ENCODE measurements at regions not wholly inside any gene's neighbourhood (a gene's known extent, or its start where the extent isn't known, plus 50 kb on each side); places are given as distances from the start of the nearest gene placed in this dataset.
A peak's percentile ranks its signal among the peaks of the same experiment; 100 is the strongest.

DNA sequence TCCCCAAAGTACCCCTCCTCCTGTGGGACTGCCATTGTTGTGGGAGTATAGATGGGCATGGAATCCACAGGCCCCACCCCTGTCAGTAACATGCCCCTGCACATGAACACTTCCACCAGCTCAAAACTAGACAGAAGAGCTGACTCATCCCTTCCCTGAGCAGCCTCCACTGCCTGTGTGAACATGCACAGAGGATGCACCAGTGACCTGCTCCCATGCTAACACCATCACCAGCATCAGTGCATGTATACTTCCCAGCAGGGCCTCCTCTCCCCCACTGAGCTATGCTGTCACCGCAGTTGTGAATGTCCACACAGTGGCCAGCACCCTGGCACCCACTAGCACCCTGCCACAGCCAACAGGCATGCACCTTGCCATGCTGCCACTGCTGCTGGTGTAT, 939.8 kb downstream of the EFNA5 start:
- no peak for DNase-seq (ENCODE audit: low read depth in 2 of 2)

DNA sequence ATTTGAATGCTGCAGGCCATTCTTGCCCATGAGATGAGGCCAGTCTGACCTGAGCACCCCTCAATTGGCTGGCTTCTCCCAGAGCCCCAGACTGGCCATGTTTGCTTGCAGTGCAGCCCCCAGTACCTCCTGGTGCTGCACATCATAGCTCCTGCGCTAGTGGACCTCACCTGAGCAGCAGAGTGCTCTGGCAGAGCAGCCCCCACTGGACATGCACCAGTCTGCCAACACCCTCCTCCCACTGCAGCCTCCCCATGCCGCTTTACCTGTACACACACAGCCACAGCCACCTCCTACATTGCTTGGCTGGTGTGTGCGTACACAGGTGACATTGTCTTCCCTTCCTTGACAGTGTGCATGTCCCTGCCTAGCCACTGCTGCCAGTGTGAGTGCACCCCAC, 940.2 kb downstream of the EFNA5 start:
- DNase-seq (ENCODE audit: low read depth in 2 of 2), result no peak

DNA sequence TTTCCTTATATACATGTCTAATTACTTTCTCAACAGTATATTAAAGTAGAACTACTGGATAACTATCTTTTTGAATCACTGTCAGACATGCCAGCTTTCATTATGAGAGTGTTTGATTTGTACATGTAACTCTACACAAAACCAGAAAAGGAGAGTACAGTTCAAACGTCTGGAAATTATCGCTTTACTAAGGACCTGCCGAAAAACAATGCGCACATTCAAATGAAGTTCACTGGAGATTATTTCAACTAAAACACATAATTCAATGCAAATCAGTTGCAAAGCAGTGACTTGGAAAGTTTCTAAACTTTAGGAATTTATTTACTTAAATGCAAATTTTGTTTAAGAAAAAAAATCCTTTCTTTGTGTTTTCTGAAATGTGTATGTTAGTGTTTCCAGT, 942.5 kb downstream of the EFNA5 start:
- DNase-seq (ENCODE audit: low read depth in 2 of 2), result no peak

DNA sequence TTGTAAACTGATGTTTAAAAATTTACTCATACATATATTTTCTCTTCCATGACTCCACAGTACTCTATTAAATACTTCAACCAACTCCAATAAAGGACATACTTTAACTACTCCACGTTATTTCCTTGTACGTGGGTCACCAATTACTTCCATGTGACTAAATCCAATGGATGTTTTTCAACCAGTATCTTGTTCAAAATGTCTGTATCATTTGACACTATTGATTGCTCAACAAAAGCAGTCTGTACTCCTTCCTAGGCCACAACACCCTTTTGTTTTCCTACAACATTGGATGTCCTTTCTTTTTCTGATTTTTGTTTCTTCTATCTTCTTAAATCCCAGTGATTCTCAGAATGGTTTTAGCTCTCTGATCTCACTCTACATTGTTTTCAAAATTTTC, 943.7 kb downstream of the EFNA5 start:
- DNase-seq (ENCODE audit: low read depth in 2 of 2), result no peak

DNA sequence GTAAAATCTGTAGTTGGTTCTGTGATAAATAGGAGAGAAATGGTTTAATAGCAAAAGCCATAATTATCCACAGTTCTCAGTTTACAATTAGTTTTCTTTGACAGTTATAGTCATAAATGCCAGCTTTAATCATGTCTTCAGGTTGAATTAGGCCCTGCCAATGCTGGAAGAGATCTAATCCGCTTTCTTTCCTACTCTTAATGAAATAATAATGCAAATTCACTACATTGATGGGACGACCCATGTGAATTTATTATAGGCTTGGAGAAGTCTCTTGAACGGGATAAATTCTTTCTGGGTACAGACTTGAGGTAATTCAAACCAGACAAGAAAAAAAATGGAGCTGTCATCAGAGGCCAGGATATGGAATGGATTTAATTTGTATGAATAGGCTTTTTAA, 950.4 kb downstream of the EFNA5 start:
- DNase-seq (ENCODE audit: low read depth in 2 of 2), result no peak

DNA sequence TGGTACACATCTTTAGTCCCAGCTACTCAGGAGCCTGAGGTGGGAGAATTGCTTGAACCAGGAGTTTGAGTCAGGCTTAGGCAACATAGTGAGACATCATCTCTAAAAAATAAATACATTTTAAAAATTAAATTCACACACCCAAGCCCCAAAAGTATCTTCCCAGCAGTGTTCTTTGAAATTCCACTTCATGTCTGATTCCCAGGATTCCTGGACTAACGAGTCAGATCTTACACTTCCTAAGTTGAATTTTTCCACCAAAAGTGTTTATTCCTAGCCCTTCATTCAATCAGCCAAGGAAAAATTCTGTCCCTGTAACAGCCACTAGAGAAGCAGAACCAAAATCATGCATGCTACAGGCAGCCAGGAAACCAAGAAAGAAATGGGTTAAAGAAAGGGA, 970.9 kb downstream of the EFNA5 start:
- no peak for DNase-seq (ENCODE audit: low read depth in 2 of 2)

DNA sequence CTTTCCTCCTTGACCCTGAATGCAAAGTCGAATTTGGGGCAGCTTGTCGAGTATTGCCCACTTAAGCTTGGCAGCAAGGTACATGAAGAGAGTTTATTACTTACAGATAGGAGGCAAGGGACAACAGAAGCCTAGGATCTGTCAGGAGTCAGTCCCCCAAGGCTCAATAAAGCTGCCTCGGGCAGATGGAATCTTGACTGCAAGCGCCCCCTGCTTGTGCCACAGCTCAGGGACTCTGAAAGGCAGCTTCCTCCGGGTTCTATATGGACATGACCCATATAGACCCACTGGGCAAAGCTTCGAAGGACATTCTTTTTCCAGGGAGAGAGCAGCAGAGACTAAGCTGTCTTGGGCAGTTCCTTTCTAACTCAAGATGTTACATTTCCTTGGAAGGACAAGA, 971.5 kb downstream of the EFNA5 start:
- no peak for DNase-seq (ENCODE audit: low read depth in 2 of 2)

DNA sequence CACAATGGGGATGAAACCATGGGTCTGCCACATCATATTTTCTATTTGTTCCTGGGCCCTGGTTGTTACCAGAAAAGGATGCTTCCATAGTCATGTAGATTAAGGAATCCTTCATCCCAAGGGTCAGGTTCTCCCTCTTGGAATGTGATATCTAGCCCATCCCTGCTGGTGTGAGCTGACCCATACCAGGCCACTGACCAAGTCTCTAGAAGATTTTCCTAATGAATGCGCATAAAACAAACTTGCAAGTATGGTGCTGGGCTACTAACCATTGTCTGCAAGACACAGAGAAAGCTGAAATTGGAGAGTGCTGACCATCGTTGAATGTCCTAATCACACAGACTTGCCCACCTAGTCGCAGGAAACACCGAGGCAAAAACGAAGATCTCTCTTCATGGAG, 972.6 kb downstream of the EFNA5 start:
- DNase-seq (ENCODE audit: low read depth in 2 of 2), result no peak

DNA sequence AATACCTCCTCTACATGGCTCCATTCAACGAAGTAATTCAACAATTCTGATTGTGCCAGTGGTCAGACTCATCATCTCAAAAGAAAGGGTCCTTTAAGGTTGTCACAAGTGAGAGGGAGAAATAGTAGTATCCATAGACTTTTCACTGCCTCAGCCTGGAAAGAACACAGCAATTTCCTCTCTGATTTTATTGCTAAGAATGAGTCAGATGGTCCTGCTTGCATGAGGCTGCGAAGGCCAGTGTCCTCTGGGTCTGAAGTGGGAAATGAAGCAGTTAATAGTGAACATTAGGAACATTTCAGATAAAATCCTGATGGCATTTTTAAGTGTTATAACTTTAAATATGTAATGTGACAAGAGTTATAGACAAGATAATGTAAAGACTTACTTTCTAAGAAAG, 979.0 kb downstream of the EFNA5 start:
- peak in 1 of 2 donors; percentile 14 for DNase-seq (ENCODE audit: low read depth in 2 of 2)

DNA sequence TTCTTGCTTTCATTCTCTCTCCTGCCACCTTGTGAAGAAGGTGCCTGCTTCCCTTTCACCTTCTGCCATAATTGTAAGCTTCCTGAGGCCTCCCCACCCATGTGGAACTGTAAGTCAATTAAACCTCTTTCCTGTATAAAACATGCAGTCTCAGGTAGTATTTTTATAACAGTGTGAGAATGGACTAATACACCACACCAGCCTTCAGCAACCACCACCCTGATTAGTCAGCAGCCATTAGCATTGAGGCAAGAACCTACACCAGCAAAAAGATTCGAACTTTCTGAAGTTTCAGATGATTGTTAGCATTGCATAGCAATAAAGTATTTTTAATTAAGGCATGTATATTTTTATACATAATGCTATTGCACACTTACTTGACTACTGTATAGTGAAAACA, 980.2 kb downstream of the EFNA5 start:
- DNase-seq (ENCODE audit: low read depth in 2 of 2), result no peak

DNA sequence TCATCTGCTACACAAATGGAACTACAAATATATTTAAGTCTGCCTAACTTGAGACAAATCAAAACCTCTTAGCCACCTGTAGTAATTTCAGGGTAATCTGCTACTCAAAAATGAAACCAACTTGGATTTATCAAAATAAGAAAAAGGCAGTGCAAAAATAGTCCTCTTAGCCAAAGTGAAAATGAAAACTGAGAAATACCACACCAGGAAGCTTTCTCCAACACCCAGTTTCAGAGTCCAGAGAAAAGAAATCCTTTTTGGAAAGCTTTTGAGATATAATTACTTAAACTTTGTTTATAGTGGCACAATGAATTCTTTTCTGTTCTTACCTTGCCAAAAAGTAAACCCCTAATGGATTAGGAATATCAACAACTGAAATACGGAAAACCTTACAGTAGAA, 990.4 kb downstream of the EFNA5 start:
- DNase-seq (ENCODE audit: low read depth in 2 of 2), result no peak

DNA sequence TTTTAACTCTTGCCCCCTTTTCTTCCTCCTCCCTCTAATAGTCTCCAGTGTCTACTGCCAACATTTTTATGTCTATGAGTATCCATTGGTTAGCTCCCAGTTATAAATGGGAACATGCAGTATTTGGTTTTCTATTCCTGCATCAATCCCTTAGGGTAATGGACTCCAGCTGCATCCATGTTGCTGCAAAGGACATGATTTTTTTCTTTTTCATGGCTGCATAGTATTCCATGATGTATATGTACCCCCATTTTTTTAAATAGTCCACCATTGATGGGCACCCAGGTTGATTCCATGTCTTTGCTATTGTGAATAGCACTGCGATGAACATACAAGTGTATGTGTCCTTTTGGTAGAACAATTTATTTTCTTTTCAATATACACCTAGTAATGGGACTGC, 993.7 kb downstream of the EFNA5 start:
- DNase-seq (ENCODE audit: low read depth in 2 of 2), result no peak

DNA sequence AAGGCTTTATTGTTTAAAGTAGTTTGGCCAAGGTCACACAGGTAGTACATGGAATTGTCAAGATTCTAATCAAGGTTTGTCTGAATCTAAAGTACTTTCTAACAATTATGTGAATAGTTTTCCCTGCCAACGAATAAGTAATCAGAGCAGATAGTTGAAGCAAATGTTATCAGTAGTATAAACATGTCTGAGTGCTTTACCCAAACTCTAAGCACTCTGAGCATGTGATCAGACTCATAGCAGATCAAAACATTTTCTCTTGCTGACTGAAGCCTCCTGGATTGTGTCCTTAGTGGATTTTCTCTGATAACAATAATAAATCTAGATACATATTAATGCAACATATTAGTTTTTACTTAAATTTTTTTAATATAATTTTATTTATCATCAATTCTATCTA, 995.0 kb downstream of the EFNA5 start:
- no peak for DNase-seq (ENCODE audit: low read depth in 2 of 2)

DNA sequence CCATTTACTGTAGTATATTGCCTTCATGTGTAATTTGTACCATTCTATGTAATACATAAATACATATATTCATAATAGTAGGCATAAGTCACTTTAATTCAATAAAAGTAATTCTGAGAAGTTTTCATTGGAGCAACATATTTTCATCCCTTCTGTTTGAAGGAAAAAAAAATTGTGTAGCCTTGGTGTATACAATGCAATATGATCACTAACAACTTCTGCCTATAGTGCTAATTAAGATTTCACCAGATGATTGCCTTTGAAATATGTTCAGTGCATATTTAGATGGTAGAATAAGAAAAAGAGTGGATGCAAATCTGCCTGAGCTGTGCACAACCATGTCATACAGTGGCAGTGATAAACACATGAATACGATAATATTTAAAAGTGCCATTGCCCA, 996.8 kb downstream of the EFNA5 start:
- DNase-seq (ENCODE audit: low read depth in 2 of 2), result no peak

DNA sequence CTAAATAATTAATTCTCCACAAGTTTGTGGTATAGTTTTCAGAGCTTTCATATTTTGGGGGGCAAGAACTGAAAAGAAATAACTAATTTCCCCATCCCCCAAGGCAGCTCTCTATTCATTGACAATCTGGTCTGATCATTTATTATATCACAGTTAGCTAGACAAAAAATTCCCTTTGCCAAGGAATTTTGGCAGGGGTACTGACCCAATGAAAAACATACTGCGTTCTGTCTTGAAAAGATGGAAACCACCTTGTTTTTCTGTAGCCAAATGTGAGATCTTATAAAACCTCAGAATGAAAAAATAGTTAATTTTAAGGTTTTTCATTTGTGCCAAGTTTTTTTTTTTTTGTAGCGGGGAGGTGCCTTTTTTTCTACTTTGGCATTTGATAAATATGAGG, 1008.9 kb downstream of the EFNA5 start:
- DNase-seq (ENCODE audit: low read depth in 2 of 2), result no peak

DNA sequence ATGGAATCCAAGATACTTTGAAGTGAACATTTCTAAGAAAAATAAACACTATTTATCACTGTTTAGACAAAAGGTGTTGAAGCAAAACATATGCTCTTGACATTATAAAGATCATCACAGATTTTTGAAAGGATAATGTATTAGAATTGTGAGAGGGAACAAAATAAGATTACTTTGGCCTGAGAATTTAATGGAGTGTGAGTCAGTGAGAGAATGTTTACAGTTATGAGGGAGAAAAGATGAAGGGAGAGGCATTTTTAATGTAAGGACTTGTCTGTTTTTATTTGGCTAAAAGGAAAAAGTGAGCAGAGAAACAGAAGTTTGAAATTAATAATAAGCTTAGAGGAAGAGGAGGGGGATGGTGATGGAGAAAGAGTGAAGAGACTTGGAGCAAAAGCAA, 1010.1 kb downstream of the EFNA5 start:
- no peak for DNase-seq (ENCODE audit: low read depth in 2 of 2)

DNA sequence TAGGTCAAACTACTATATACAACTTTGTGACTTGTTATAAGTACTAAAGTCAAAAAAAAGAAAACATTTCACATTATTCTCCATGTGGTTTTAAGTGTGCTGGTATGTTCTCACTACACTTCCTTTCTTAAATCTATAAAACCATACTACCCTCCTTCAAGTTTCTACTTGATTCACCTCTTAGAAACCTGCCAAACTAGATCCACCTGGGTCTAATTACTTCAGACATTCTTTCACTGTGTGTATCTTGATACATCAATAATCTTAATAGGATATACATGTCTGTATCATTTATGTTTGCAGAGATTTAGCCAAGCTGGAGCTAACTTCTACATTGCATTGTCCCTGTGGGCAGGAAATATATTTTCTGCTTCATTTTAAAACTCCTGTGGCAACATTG, 1012.6 kb downstream of the EFNA5 start:
- DNase-seq (ENCODE audit: low read depth in 2 of 2), result no peak

DNA sequence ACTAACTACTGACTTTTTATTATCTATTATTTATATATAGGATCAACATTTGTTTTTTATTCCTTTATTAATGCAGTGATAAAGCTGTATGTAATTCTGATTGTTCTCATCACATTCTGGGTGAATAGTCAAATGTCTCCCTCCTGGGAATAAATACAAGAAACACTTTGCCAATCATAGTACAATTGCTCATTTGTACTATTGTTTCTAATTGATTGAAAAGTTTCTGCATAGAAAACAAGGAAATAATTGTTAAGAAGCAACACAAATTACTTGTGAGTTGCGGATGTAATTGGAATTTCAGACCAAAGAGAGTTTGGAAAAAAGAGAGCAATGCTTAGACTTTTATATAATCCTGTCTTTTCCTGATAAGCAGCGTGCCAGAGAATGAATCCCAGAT, 1013.9 kb downstream of the EFNA5 start:
- no peak for DNase-seq (ENCODE audit: low read depth in 2 of 2)

DNA sequence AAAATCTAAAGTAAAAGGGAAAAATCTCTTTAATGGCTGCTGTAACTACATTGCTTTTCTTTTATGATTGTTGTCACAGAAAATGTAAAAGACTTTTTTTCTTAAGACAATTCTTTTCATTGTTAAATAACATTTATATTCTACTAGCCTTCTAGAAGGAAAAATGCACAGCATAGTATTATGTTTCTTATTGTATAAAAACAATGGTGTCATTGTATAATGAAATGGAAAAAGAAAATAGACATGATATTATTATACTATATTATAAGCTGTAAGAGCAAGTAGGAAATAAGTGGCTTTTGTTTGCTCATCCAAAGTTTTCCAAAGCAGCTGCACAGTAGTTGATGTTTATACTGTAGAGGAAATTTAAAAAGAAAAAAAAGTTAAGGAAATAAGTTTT, 1021.7 kb downstream of the EFNA5 start:
- no peak for DNase-seq (ENCODE audit: low read depth in 2 of 2)

DNA sequence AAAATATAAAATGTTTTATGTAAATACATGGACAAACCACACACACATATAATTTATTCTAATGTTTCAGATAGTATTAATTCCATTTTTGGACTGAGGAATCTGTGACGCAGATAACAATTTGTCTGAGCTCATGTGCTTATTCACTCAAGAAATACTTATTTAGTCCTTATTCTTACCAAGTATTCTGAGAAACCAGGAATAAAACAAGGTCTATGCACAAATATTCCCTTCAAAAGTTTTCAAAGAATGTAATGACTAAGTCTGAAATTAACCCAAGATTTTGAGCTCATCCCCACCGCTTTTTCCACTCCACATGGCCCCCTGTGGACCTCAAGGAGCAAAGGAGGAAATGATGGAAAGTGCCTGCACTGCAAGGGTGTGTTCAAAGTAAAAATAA, 1022.3 kb downstream of the EFNA5 start:
- DNase-seq (ENCODE audit: low read depth in 2 of 2), result no peak

DNA sequence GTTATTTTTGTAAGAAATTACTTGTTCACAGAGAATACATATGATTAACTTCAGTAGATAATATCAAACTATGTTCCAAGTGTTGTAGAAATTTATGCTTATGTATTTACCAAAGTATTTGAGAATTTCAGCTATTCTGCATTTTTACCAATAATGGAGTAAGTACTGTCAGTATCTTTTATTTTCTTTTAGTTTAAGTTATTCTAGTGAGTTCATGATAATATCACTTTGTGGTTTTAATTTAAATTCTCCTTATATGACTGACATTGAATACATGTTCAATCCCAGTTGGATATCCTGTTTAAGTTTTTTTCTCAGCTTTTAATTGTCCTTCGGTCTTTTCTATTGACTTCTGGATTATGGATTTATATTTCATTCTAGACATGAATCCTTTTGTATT, 1024.6 kb downstream of the EFNA5 start:
- no peak for DNase-seq (ENCODE audit: low read depth in 2 of 2)

DNA sequence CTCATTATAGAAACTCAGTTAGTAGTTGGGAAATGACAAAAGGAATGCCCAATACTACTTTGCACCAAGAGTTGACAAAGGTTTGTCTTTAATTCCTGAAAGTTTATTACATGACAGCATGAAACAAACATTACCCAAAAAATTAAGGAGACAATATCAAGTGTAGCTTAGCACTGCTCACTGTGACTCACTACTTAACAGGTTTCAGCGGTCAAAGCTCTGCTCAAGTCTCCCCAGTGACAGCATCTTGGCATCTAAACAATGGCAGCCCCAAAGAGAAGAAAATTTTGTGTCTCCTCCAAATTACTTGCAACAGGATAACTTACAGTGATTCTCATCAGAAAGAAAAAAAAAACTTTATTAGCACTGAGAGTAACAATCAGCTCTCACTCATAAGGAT, 1030.2 kb downstream of the EFNA5 start:
- no peak for DNase-seq (ENCODE audit: low read depth in 2 of 2)

DNA sequence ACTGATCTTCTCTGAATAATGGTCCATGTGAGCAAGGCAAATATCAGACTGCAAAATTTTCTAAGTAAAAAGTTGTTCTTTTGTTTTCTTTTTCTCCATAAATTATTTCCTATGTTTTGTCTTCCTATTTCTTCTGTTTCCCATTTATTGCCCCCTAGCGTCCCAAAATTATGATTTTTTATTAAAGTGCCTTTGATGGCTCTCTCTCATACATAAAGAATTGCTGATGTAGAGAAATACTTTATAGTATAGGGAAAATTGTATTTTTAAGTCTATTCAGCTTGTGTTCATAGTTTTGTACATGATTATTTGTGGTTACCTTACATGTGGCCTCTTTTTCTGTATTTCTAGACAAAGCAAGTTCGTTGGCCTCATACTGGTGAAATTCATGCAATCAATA, 1031.2 kb downstream of the EFNA5 start:
- no peak for DNase-seq (ENCODE audit: low read depth in 2 of 2)

DNA sequence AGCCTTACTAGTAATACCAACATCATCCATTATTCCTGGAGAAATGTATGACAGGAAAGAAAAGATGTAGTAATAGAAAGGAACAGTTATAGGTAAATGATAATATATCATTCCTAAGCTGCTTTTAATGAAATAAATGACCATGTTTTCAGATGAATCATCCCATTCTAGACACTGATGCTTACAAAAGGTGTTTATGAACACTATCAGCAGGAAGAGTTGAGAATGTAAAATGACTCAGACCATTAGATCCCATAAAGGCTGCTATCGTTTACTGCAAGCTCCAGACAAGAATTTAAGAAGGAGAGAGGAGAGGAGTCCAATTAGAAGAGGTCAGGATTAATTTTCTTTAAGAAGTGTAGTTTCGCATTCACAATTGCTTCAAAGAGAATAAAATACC, 1033.5 kb downstream of the EFNA5 start:
- no peak for DNase-seq (ENCODE audit: low read depth in 2 of 2)

DNA sequence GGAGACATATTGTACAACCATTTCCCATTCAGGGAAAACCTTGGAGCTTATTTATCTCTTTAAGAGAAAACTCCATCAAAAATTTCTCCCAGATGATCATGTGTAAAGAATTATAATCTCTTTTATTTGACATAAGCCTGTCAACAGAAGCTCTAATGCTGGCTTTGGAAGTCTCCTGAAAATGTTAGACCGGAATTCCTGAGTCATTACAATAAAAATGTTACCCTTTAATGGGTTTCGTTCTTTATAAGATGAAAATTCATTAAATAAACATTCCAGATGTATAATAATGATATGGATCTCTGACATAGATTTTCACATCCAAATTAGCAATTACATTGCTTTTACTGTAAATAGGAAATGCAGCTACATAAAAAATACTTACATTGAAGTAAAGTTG, 1036.4 kb downstream of the EFNA5 start:
- no peak for DNase-seq (ENCODE audit: low read depth in 2 of 2)

Data from dermis microvascular lymphatic vessel endothelial cell (primary cell).